ENCODE measurements at regions not wholly inside any gene's neighbourhood (a gene's known extent, or its start where the extent isn't known, plus 50 kb on each side); places are given as distances from the start of the nearest gene placed in this dataset.

GRCh38 chr20:60838297-60838696 lies 413.8 kb upstream of the CDH4 start:
- TF ChIP-seq GABPA (IDR thresholded peaks at IDR 0.05; ENCODE audit: low read depth) (no peak), CTCF (IDR thresholded peaks at IDR 0.05; ENCODE audit: insufficient read depth, low read length) (no peak), SPI1 (IDR thresholded peaks at IDR 0.05; ENCODE audit: borderline replicate concordance, low read depth) (no peak), REST (IDR thresholded peaks at IDR 0.05; ENCODE audit: insufficient replicate concordance, low read depth) (no peak)

All from HL-60 (cell line).